HCT116 (cell line): ENCODE measurements at regions not wholly inside any gene's neighbourhood (a gene's known extent, or its start where the extent isn't known, plus 50 kb on each side); places are given as distances from the start of the nearest gene placed in this dataset.

Experiments
- CBX3 ChIP-seq: IDR thresholded peaks from 2 replicates; pipeline ENCODE4 v1.6.1; 2012; ENCODE audit warnings: low read depth
- CTCF ChIP-seq, 3 experiments: fragments of 200-600 bp in 1 of 3; sonication (generic) in 1 of 3; IDR thresholded peaks in 2 of 3; conservative IDR thresholded peaks in 1 of 3; 2 replicates each; pipeline ENCODE4 v1.5.1; 2012 to 2017; ENCODE audit warnings: low read depth in 2 of 3, low read length in 2 of 3, antibody characterized with exemption in 1 of 3, borderline replicate concordance in 1 of 3, control low read depth in 1 of 3, mild to moderate bottlenecking in 1 of 3, mixed read lengths in 1 of 3, mixed run types in 1 of 3, moderate library complexity in 1 of 3; ENCODE audit not compliant: insufficient read depth in 1 of 3
- EGR1 ChIP-seq: IDR thresholded peaks from 2 replicates; pipeline ENCODE4 v1.6.1; 2012; ENCODE audit warnings: low read depth
- EZH2 ChIP-seq: fragments of 200-600 bp; sonication (generic); IDR thresholded peaks from 2 replicates; pipeline ENCODE4 v1.6.1; 2017; ENCODE audit warnings: antibody characterized with exemption, mixed run types
- EZH2phosphoT487 ChIP-seq: fragments of 200-600 bp; IDR thresholded peaks from 2 replicates; pipeline ENCODE4 v1.6.1; 2018; ENCODE audit warnings: antibody characterized with exemption, borderline replicate concordance
- JUND ChIP-seq: IDR thresholded peaks from 2 replicates; pipeline ENCODE4 v1.6.1; 2012
- POLR2A ChIP-seq: IDR thresholded peaks from 2 replicates; pipeline ENCODE4 v1.7.0; 2011; ENCODE audit warnings: borderline replicate concordance; ENCODE audit not compliant: insufficient read depth, insufficient read length; ENCODE audit errors: extremely low read depth
- POLR2AphosphoS5 ChIP-seq: IDR thresholded peaks from 2 replicates; pipeline ENCODE4 v1.6.1; 2011; ENCODE audit warnings: mild to moderate bottlenecking, low read depth, low read length, moderate library complexity
- SIN3A ChIP-seq: IDR thresholded peaks from 2 replicates; pipeline ENCODE4 v1.6.1; 2012; ENCODE audit warnings: low read depth
- TCF7L2 ChIP-seq: IDR thresholded peaks from 2 replicates; pipeline ENCODE4 v1.7.0; 2011; ENCODE audit warnings: borderline replicate concordance, inconsistent platforms; ENCODE audit not compliant: insufficient read depth, insufficient read length; ENCODE audit errors: extremely low read depth
- ZNF274 ChIP-seq: fragments of 200-500 bp; sonication (Bioruptor generic); IDR thresholded peaks from 2 replicates; pipeline ENCODE4 v1.6.1; 2014; ENCODE audit warnings: mild to moderate bottlenecking, low read depth, low read length, inconsistent platforms
- TF ChIP-seq, protein P1 (sequence below): IDR thresholded peaks from 2 replicates; pipeline ENCODE4 v1.6.1; 2012; ENCODE audit warnings: low read depth

GRCh38 chr10:123600177-123600576, 66.0 kb upstream of the GPR26 start:
- no peak for TF ChIP-seq CTCF (IDR thresholded peaks at IDR 0.05 in 2 of 3, conservative IDR thresholded peaks at IDR 0.05 in 1 of 3; ENCODE audit: borderline replicate concordance in 1 of 3, insufficient read depth in 1 of 3, low read depth in 2 of 3, low read length in 2 of 3)
- no peak for TF ChIP-seq EGR1
- TF ChIP-seq, protein P1, sequence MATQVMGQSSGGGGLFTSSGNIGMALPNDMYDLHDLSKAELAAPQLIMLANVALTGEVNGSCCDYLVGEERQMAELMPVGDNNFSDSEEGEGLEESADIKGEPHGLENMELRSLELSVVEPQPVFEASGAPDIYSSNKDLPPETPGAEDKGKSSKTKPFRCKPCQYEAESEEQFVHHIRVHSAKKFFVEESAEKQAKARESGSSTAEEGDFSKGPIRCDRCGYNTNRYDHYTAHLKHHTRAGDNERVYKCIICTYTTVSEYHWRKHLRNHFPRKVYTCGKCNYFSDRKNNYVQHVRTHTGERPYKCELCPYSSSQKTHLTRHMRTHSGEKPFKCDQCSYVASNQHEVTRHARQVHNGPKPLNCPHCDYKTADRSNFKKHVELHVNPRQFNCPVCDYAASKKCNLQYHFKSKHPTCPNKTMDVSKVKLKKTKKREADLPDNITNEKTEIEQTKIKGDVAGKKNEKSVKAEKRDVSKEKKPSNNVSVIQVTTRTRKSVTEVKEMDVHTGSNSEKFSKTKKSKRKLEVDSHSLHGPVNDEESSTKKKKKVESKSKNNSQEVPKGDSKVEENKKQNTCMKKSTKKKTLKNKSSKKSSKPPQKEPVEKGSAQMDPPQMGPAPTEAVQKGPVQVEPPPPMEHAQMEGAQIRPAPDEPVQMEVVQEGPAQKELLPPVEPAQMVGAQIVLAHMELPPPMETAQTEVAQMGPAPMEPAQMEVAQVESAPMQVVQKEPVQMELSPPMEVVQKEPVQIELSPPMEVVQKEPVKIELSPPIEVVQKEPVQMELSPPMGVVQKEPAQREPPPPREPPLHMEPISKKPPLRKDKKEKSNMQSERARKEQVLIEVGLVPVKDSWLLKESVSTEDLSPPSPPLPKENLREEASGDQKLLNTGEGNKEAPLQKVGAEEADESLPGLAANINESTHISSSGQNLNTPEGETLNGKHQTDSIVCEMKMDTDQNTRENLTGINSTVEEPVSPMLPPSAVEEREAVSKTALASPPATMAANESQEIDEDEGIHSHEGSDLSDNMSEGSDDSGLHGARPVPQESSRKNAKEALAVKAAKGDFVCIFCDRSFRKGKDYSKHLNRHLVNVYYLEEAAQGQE = no peak
- TF ChIP-seq POLR2AphosphoS5 = no peak
- TF ChIP-seq EZH2phosphoT487 = no peak
- TF ChIP-seq EZH2 = no peak
- TF ChIP-seq JUND = no peak
- TF ChIP-seq POLR2A = no peak
- no peak for TF ChIP-seq CBX3
- no peak for TF ChIP-seq SIN3A
- no peak for TF ChIP-seq ZNF274
- no peak for TF ChIP-seq TCF7L2
